Esophagus (tissue), 2 donors: ENCODE measurements at regions not wholly inside any gene's neighbourhood (a gene's known extent, or its start where the extent isn't known, plus 50 kb on each side); places are given as distances from the start of the nearest gene placed in this dataset.
"Not testable (repeated sequence)": the region's sequence is repeated elsewhere in the genome, so short reads cannot be mapped to it uniquely, and the experiment has no call there.

Experiments used
- H3K27ac ChIP-seq, 2 donors: one replicate each; pipeline ENCODE4 v1.5.1; 2013; ENCODE audit warnings: low read depth in 2 of 2, mild to moderate bottlenecking in 2 of 2, inconsistent platforms in 1 of 2, low read length in 1 of 2, moderate library complexity in 1 of 2
- H3K27me3 ChIP-seq, 2 donors: one replicate each; pipeline ENCODE4 v1.6.1; 2013; ENCODE audit warnings: low read length in 2 of 2, control low read depth in 1 of 2, mild to moderate bottlenecking in 1 of 2; ENCODE audit not compliant: insufficient read depth in 2 of 2, control insufficient read depth in 1 of 2
- H3K36me3 ChIP-seq, 2 donors: one replicate each; pipeline ENCODE4 v1.6.1; 2013; ENCODE audit warnings: low read length in 1 of 2; ENCODE audit not compliant: control insufficient read depth in 2 of 2, insufficient read depth in 2 of 2
- H3K4me1 ChIP-seq, 2 donors: one replicate each; pipeline ENCODE4 v1.6.1; 2013; ENCODE audit warnings: low read length in 1 of 2; ENCODE audit not compliant: control insufficient read depth in 2 of 2, insufficient read depth in 2 of 2
- H3K4me3 ChIP-seq, 2 donors: one replicate each; pipeline ENCODE4 v1.5.1; 2013; ENCODE audit warnings: low read length in 2 of 2, mild to moderate bottlenecking in 2 of 2, low read depth in 1 of 2, moderate library complexity in 1 of 2
- H3K9me3 ChIP-seq, 2 donors: one replicate each; pipeline ENCODE4 v1.6.1; 2013; ENCODE audit warnings: mild to moderate bottlenecking in 2 of 2, low read depth in 1 of 2, low read length in 1 of 2, moderate library complexity in 1 of 2; ENCODE audit not compliant: control insufficient read depth in 2 of 2, insufficient read depth in 1 of 2
- WGBS, 2 donors: extraction: QIAGEN DNeasy Blood & Tissue Kit; methylation state at CpG; one replicate each; pipeline ENCODE4 v1.1.7; 2013; 5-methylcytosine and 5-hydroxymethylcytosine counted together
- donor health status: healthy with polysubstance abuse.
- donor health status: Bipolar disorder and iron deficiency.

DNA sequence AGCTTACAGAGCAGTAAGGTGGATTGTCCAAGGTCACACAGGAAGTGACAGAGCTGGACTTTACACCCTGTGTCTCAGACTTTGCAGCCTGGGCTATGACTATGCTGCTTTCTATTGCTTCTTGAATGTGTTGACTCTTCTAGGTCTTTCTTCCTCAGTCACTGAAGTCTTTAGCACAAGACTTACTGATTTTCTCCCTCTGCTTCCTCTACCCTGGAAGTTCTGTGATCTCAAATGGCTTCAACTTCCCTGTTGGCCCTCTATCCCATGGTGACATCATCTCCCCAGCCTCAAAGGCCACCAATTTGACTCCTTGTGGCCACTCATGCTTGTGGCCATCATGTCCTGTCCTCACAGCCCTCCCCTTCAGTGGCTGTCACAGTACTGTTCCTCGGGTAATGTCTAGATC, 181.3 kb downstream of the HS3ST3A1 start:
- H3K27me3 ChIP-seq: peaks cover 0 to 3% of the 10 kb centered on the region in 2 donors
- no peaks in the 10 kb centered on the region for H3K9me3 ChIP-seq
- no peak overlapping the region for H3K27ac ChIP-seq
- WGBS, 2 donors: 91 to 92% methylated on average over 1 of the region's 1 CpG
- no peak overlapping the region for H3K4me3 ChIP-seq
- no peaks in the 10 kb centered on the region for H3K4me1 ChIP-seq
- no peaks in the 10 kb centered on the region for H3K36me3 ChIP-seq

DNA sequence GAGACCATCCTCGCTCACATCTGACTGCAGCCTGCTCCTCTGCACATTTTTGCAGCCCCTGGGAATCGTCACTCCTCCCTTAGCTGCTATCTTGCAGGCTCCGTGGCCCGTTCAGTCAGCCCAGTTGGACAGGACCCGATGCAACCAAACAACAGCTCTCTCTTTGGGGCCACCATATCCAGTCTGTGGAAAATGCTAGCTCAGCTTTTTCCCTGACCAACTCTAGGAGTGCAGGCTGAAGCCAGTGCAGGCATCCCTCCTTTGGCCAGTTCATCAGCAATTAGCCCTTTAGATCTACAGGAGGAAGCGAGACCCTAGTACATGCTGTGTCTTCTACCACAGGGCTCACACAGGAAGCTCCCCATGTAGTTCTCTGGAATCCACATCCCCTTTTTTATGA, 182.1 kb downstream of the HS3ST3A1 start:
- WGBS, 2 donors: 87 to 91% methylated on average over 6 of the region's 6 CpGs
- H3K4me3 ChIP-seq: no peak overlapping the region
- no peaks in the 10 kb centered on the region for H3K4me1 ChIP-seq
- H3K9me3 ChIP-seq: no peaks in the 10 kb centered on the region
- no peaks in the 10 kb centered on the region for H3K36me3 ChIP-seq
- peaks cover 0 to 3% of the 10 kb centered on the region in 2 donors for H3K27me3 ChIP-seq
- H3K27ac ChIP-seq: no peak overlapping the region

DNA sequence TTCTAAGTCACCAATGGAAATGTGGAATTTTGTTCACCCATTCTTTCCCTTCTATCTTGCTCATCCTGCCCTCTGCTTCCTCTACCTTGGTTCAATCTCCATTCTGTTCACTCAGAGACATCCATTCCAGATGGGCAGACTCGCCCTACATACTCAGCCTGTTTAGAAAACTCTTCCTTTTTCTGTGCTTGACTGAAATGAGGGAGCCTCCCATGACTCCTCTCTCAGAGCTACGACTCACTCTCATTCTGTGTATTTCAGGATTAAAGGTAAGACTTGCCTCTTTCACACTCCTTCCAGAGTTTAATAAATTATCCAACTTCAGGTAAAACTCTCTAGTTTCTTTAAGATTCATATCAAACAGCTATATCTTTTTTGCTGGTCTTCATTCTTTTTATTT, 182.8 kb downstream of the HS3ST3A1 start:
- H3K27me3 ChIP-seq: peaks cover 0 to 3% of the 10 kb centered on the region in 2 donors
- 65 to 78% methylated on average over 2 of the region's 2 CpGs for WGBS, 2 donors
- no peak overlapping the region for H3K4me3 ChIP-seq
- no peaks in the 10 kb centered on the region for H3K36me3 ChIP-seq
- H3K9me3 ChIP-seq: no peaks in the 10 kb centered on the region
- no peak overlapping the region for H3K27ac ChIP-seq
- no peaks in the 10 kb centered on the region for H3K4me1 ChIP-seq

DNA sequence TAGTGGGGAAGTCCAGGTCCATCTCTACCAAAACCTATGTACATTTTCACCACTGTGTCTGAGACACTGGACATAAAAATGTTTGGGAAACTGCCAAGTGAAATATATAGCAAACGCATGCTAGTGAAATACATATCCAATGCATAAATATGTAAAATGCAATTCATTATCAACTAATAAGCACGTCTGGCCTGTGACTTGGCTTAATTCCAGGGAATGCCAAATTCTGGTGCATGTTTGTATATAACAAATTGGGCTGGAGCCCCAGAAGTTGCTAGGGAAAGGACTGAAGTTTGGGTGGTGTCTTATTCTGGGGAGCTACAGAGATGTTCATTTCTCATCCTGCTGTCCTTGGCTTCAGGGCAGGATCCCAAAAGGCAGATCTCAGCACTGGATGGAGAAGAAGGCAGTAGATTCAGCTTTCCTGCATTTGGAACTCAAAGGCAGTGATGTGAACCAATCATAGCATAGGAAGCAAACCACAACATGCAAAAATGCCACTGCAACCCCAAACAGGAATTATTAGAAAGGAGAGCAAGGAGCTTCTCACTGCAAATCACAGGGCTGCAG, 184.3 kb downstream of the HS3ST3A1 start:
- H3K27me3 ChIP-seq: peaks cover 0 to 3% of the 10 kb centered on the region in 2 donors
- no peaks in the 10 kb centered on the region for H3K4me1 ChIP-seq
- no peak overlapping the region for H3K4me3 ChIP-seq
- no peaks in the 10 kb centered on the region for H3K36me3 ChIP-seq
- H3K9me3 ChIP-seq: no peaks in the 10 kb centered on the region
- H3K27ac ChIP-seq: no peak overlapping the region
- WGBS, 2 donors: 50 to 54% methylated on average over 2 of the region's 2 CpGs

DNA sequence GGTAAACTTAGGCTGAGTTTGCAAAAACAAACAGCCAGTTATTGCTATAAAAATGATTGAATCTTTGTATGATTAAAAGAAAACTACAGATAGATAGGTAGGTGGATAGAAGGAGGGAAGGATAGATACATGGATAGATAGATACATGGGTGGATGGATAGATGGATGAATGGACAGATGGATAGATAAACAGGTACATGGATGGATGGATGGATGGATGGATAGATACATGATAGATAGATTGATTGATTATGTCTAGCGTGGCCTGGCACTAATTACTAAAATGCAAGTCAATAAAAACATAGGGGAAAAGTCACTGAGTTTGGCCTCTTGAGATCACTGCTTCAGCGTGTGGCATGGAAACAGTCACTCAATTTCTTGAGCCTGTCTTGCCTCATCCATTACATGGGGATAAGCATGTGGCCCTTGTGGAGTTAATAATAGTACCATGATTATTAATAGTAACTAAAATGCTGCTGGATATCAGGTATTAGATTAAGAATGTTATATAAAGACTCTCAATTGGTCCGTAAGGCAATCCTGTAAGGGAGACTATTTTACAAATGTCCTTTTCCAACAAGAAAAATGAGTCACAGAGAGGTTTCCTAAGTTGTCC, 184.9 kb downstream of the HS3ST3A1 start:
- Histone ChIP-seq H3K36me3 (no peaks in the 10 kb centered on the region), H3K27me3 (no peaks in the 10 kb centered on the region), H3K27ac (no peak overlapping the region), H3K4me3 (no peak overlapping the region), H3K4me1 (no peaks in the 10 kb centered on the region), H3K9me3 (no peaks in the 10 kb centered on the region)
- WGBS, 2 donors: 63 to 86% methylated on average over 3 of the region's 3 CpGs

DNA sequence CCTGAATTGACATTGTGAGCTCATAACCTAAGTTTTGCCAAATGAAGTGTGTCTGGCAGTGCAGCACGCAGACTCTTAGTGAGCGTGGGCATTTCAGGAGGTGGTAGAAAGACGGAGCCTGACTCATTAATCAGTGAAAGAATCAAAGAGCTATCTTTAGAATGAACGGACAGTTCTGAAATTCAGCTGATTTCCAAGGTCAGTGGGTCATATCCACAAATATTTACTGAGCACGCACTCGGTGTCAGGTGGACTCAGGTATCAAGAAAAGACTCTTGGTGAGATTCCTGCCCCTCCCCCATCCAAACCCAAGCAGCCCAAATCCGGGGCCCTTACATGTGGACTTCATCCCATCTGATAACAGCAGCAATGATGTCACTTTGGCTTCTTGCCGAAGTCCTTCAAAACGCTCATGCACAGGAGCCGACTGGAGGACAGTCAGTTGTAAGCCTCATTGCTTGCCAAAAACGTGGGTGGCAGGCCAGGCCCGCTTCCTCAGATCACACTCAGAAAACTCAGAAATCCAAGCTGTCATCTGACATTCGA, 185.8 kb downstream of the HS3ST3A1 start:
- H3K27ac ChIP-seq: no peak overlapping the region
- H3K4me1 ChIP-seq: no peaks in the 10 kb centered on the region
- no peak overlapping the region for H3K4me3 ChIP-seq
- WGBS, 2 donors: 28% methylated on average over 13 of the region's 13 CpGs
- no peaks in the 10 kb centered on the region for H3K36me3 ChIP-seq
- no peaks in the 10 kb centered on the region for H3K9me3 ChIP-seq
- H3K27me3 ChIP-seq: no peaks in the 10 kb centered on the region

DNA sequence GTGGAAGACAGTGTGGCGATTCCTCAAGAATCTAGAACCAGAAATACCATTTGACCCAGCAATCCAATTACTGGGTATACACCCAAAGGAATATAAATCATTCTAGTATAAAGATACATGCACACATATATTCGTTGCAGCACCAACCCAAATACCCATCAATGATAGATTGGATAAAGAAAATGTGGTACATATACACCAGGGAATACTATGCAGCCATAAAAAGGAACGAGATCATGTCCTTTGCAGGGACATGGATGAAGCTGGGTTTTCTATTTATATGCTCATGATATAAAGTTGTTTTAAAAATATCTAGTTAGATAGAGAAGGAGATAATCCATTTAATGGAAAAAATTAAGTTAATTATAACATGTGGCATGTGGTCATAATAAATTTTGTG, 186.5 kb downstream of the HS3ST3A1 start:
- not testable (repeated sequence) for H3K9me3 ChIP-seq, H3K36me3 ChIP-seq, H3K27ac ChIP-seq, H3K27me3 ChIP-seq, H3K4me1 ChIP-seq, H3K4me3 ChIP-seq
- WGBS, 2 donors: 62 to 86% methylated on average over 3 of the region's 3 CpGs

DNA sequence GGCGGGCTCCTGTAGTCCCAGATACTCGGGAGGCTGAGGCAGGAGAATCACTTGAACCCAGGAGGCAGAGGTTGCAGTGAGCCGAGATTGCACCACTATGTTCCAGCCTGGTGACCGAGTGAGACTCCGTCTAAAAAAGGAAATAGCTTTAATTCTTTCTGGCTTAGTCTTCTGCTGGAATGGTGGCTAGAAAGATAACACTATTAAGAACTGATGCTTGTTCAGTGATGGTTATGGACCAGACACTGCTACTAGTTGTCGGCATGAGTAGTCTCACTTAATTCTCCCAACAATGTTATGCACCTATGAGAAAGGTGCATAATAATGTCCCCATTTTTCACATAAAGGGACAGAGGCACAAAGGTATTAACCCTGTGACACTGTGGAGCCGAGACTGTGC, 188.7 kb downstream of the HS3ST3A1 start:
- no peak overlapping the region for H3K4me3 ChIP-seq
- H3K9me3 ChIP-seq: no peaks in the 10 kb centered on the region
- H3K36me3 ChIP-seq: no peaks in the 10 kb centered on the region
- 85 to 88% methylated on average over 7 of the region's 7 CpGs for WGBS, 2 donors
- no peaks in the 10 kb centered on the region for H3K27me3 ChIP-seq
- no peak overlapping the region for H3K27ac ChIP-seq
- H3K4me1 ChIP-seq: no peaks in the 10 kb centered on the region

DNA sequence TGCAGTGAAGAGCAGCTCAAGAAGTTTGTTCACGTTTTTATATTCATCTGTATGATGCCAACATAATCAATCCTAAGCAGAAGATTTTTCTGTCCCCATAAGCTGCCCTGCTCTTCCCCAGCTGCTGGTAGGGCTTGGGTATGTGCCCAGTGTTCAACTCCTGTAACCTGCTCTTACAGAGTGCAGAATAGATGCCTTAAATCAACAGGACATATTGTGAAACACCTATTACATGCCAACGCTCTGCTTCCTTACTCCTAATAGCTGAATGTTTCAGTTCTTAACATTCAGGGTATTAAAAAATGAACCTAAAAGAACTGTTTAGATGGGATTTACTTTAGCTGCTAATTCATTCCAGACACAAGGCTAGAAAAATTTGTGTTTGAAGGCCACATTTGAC, 190.9 kb downstream of the HS3ST3A1 start:
- H3K27me3 ChIP-seq: no peaks in the 10 kb centered on the region
- H3K27ac ChIP-seq: no peak overlapping the region
- no peaks in the 10 kb centered on the region for H3K4me1 ChIP-seq
- no peak overlapping the region for H3K4me3 ChIP-seq
- H3K36me3 ChIP-seq: no peaks in the 10 kb centered on the region
- WGBS, 2 donors: 27 to 33% methylated on average over 2 of the region's 2 CpGs
- no peaks in the 10 kb centered on the region for H3K9me3 ChIP-seq

DNA sequence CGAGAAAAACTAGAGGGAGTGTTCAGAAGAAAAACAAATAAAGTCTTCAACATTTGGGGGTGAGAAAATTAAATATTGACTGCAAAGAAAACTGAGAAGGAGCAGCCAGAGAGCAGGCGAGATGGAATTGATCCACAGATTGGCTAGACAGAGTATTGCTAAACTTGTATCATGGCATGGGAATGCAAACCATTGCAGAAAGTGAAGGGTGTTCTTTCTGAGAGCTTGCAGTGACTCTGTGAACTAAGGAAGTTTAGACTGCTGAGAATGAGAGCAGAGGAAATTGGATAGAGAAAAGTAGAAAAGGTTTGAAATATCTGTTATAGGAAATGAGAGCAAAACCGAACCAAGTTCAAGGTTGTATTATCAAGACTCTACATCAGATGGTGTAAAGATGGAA, 191.5 kb downstream of the HS3ST3A1 start:
- Histone ChIP-seq H3K4me3 (no peak overlapping the region), H3K9me3 (no peaks in the 10 kb centered on the region), H3K36me3 (no peaks in the 10 kb centered on the region), H3K27ac (no peak overlapping the region), H3K4me1 (no peaks in the 10 kb centered on the region), H3K27me3 (no peaks in the 10 kb centered on the region)
- 79 to 82% methylated on average over 3 of the region's 3 CpGs for WGBS, 2 donors
